Hematopoietic multipotent progenitor cell (in vitro differentiated cells): ENCODE measurements at regions not wholly inside any gene's neighbourhood (a gene's known extent, or its start where the extent isn't known, plus 50 kb on each side); places are given as distances from the start of the nearest gene placed in this dataset.

Source experiments
- DNase-seq, 3 donors: peaks; one replicate each; pipeline ENCODE4 v3.0.0-alpha.2; 2011 to 2015; ENCODE audit warnings: low read depth in 2 of 3, low spot score in 2 of 3

- DNase-seq, result no peak
Measured at GRCh38 chr2:4454907-4455306, 751.5 kb downstream of the DCDC2C start.

- no peak for DNase-seq
Measured at GRCh38 chr2:4455486-4456155, 752.2 kb downstream of the DCDC2C start.

- DNase-seq, result no peak
Measured at GRCh38 chr2:4464634-4465266, 761.4 kb downstream of the DCDC2C start.

GRCh38 chr2:4465671-4466070 is 762.3 kb downstream of the DCDC2C start:
- DNase-seq, result no peak

GRCh38 chr2:4475618-4476017 is 772.2 kb downstream of the DCDC2C start:
- DNase-seq, result no peak

- DNase-seq, result no peak
Measured at GRCh38 chr2:4483050-4483449, 779.7 kb downstream of the DCDC2C start.

GRCh38 chr2:4486971-4487370 is 783.6 kb downstream of the DCDC2C start:
- no peak for DNase-seq

GRCh38 chr2:4499316-4500030 is 796.1 kb downstream of the DCDC2C start:
- DNase-seq, result no peak

- no peak for DNase-seq
Measured at GRCh38 chr2:4501525-4501924, 798.1 kb downstream of the DCDC2C start.

- DNase-seq, result no peak
Measured at GRCh38 chr2:4502230-4502843, 799.0 kb downstream of the DCDC2C start.

GRCh38 chr2:4507661-4508060 is 804.3 kb downstream of the DCDC2C start:
- no peak for DNase-seq

- DNase-seq, result no peak
Measured at GRCh38 chr2:4515871-4516761, 812.7 kb downstream of the DCDC2C start.

GRCh38 chr2:4518596-4518995 is 815.2 kb downstream of the DCDC2C start:
- DNase-seq, result no peak

GRCh38 chr2:4522498-4523421 is 819.4 kb downstream of the DCDC2C start:
- no peak for DNase-seq

GRCh38 chr2:4527416-4527815 is 824.0 kb downstream of the DCDC2C start:
- no peak for DNase-seq

GRCh38 chr2:4528246-4528645 is 824.9 kb downstream of the DCDC2C start:
- no peak for DNase-seq

GRCh38 chr2:4528773-4529172 is 825.4 kb downstream of the DCDC2C start:
- DNase-seq, result no peak

- no peak for DNase-seq
Measured at GRCh38 chr2:4529738-4530137, 826.4 kb downstream of the DCDC2C start.

GRCh38 chr2:4530231-4530630 is 826.9 kb downstream of the DCDC2C start:
- DNase-seq, result no peak

- no peak for DNase-seq
Measured at GRCh38 chr2:4533806-4534205, 830.4 kb downstream of the DCDC2C start.
